ENCODE measurements at regions not wholly inside any gene's neighbourhood (a gene's known extent, or its start where the extent isn't known, plus 50 kb on each side); places are given as distances from the start of the nearest gene placed in this dataset.

DNA sequence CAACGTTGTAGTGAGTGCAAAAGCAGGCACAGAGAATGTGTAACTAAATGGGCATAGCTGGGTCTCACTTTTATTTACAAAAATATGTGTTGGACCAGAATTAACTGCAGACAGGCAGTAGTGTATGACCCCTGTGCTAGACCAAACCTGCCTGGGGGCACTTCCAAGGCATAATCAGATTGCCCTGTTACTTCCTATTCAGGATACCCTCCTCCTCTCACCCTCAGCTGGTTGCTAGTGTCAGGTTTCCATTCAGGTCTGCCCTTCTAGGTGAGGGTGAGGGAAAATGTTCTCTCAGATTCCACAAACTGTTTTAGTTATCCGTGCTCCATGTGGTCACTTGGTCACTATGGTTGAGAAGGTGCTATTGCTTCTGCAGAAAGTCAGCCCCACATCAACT is 387.3 kb downstream of the LMX1A start:
- DNase-seq (no peak), ATAC-seq (ENCODE audit: low FRiP score in 2 of 2) (no peak)
- Histone ChIP-seq H3K4me1 (no peaks in the 10 kb centered on the region), H3K4me3 (no peak overlapping the region), H3K36me3 (no peaks in the 10 kb centered on the region), H3K27ac (no peak overlapping the region), H3K27me3 (no peaks in the 10 kb centered on the region), H3K9me3 (no peaks in the 10 kb centered on the region)
- TF ChIP-seq POLR2AphosphoS5 (IDR thresholded peaks at IDR 0.05), result no peak
- no peak for TF ChIP-seq EP300 (IDR thresholded peaks at IDR 0.05)
- TF ChIP-seq POLR2A (IDR thresholded peaks at IDR 0.05), result no peak
- TF ChIP-seq, protein P1, sequence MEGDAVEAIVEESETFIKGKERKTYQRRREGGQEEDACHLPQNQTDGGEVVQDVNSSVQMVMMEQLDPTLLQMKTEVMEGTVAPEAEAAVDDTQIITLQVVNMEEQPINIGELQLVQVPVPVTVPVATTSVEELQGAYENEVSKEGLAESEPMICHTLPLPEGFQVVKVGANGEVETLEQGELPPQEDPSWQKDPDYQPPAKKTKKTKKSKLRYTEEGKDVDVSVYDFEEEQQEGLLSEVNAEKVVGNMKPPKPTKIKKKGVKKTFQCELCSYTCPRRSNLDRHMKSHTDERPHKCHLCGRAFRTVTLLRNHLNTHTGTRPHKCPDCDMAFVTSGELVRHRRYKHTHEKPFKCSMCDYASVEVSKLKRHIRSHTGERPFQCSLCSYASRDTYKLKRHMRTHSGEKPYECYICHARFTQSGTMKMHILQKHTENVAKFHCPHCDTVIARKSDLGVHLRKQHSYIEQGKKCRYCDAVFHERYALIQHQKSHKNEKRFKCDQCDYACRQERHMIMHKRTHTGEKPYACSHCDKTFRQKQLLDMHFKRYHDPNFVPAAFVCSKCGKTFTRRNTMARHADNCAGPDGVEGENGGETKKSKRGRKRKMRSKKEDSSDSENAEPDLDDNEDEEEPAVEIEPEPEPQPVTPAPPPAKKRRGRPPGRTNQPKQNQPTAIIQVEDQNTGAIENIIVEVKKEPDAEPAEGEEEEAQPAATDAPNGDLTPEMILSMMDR (IDR thresholded peaks at IDR 0.05), result no peak
- WGBS, 2 donors, result 64 to 69% methylated on average over 2 of the region's 2 CpGs

DNA sequence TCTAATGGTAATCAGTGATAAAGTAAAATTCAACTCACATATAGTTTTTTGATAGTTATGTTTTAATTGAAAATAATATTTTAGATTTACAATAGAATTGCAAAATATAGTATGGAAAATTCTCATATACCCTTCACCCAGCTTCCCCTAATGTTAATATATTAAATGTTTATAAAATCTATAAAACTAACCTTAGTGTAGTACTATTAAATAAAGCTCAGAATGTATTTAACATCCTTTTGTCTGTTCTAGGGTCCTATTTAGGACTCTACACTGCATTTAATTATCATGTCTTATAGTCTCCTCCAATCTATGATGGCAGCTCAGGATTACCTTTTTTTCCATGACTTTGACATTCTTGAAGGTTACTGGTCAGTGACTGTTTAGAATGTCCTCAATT is 389.2 kb downstream of the LMX1A start:
- no peak overlapping the region for H3K4me3 ChIP-seq
- no peaks in the 10 kb centered on the region for H3K4me1 ChIP-seq
- no peaks in the 10 kb centered on the region for H3K36me3 ChIP-seq
- no peaks in the 10 kb centered on the region for H3K9me3 ChIP-seq
- no peak for ATAC-seq (ENCODE audit: low FRiP score in 2 of 2)
- no peaks in the 10 kb centered on the region for H3K27me3 ChIP-seq
- DNase-seq, result no peak
- TF ChIP-seq POLR2A (IDR thresholded peaks at IDR 0.05) (no peak), EP300 (IDR thresholded peaks at IDR 0.05) (no peak), POLR2AphosphoS5 (IDR thresholded peaks at IDR 0.05) (no peak)
- TF ChIP-seq, protein P1 (IDR thresholded peaks at IDR 0.05), result no peak
- H3K27ac ChIP-seq, result no peak overlapping the region

DNA sequence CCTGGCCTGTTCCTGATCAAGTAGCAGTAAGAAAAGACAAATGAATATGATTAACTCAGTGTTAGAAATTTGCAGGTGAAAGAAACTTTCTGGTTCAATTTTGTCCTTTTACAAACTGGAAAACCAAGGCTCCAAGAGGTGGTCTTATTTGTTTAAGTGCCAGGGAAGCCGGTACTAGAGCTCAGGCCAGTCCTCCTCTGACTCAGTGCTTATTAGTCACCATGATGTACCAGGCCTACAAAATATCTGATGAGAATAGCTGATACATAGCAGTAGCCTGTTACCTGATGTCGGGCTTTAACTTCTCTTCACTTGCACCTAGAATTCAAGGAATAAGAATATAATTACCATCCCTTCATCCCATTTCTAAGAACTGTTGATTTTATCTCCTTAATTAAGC is 394.8 kb downstream of the LMX1A start:
- Histone ChIP-seq H3K9me3 (no peaks in the 10 kb centered on the region), H3K27me3 (no peaks in the 10 kb centered on the region), H3K4me1 (no peaks in the 10 kb centered on the region), H3K27ac (no peak overlapping the region), H3K36me3 (no peaks in the 10 kb centered on the region), H3K4me3 (no peak overlapping the region)
- DNase-seq (no peak), ATAC-seq (ENCODE audit: low FRiP score in 2 of 2) (no peak)
- WGBS, 2 donors, result 43 to 93% methylated on average over 2 of the region's 2 CpGs
- TF ChIP-seq POLR2A (IDR thresholded peaks at IDR 0.05), result no peak
- TF ChIP-seq POLR2AphosphoS5 (IDR thresholded peaks at IDR 0.05), result no peak
- TF ChIP-seq EP300 (IDR thresholded peaks at IDR 0.05), result no peak
- TF ChIP-seq, protein P1 (IDR thresholded peaks at IDR 0.05), result no peak

DNA sequence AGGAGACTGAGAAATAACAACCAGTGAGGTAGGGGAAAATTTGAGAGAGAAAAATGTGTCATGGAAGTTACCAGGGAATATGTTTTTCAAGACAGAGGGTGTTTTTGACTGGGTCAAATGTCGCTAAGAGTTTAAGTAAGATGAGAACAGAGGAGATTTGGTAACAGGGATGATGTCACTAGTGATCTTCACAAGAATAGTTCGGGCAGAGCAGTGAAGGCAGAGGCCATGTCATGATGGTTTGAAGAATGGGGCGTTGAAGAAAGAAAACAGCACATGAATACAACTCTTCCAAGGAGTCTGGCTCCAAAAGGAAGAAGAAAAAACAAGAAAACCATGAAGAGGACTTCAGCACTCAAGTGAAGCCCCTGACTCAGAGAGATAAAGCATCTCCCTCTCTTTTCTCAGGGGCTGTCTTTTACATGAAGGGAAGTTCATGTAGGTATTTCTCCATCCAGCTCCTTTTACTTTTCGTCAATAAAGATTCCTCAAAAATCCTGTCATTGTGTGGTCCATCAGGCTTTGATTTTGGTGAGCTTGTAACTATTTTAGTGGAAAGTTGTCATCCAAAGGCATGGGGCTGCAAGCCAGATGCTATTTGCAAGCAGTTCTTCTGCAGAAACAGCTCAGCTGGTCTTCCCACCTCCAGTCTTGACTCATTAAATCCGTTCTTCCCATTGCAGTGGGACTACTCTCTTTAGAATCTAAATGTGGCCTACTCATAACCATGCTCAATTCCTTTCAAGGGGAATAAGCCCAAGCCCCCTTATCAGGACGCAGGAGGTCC is 397.3 kb downstream of the LMX1A start:
- no peaks in the 10 kb centered on the region for H3K27me3 ChIP-seq
- H3K9me3 ChIP-seq, result no peaks in the 10 kb centered on the region
- H3K27ac ChIP-seq, result peak overlapping the region in 3 of 4 donors; percentile 35 to 59 (median 49)
- ATAC-seq (ENCODE audit: low FRiP score in 2 of 2) (no peak), DNase-seq (no peak)
- WGBS, 2 donors, result 72 to 82% methylated on average over 6 of the region's 6 CpGs
- no peak overlapping the region for H3K4me3 ChIP-seq
- no peaks in the 10 kb centered on the region for H3K36me3 ChIP-seq
- no peak for TF ChIP-seq POLR2AphosphoS5 (IDR thresholded peaks at IDR 0.05)
- peak in 1 of 4 donors; percentile 22 for TF ChIP-seq EP300 (IDR thresholded peaks at IDR 0.05)
- no peaks in the 10 kb centered on the region for H3K4me1 ChIP-seq

DNA sequence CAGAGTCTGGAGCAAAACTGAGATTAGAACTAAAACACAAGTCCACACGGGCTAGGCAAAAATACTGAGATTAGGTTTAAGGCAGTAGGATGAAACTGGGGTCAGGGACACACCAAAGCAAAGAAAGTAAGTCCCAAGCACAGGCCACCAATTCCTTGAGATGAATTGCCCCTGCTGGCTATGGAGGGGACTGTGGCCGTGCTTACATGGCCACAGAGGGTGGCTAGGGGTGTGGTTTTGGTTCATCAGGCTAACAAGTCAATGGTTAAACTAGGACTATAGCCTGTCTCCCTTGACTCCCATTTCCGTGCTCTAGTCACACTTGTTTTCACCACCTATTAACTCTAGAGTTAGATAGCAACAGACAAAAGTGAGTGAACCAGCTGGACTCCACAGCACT is 394.8 kb downstream of the PBX1 start:
- peak in 1 of 2 donors; percentile 37 for ATAC-seq (ENCODE audit: low FRiP score in 2 of 2)
- DNase-seq, result no peak
- Histone ChIP-seq H3K36me3 (no peaks in the 10 kb centered on the region), H3K4me3 (no peak overlapping the region), H3K9me3 (peaks cover 0 to 3% (median 2%) of the 10 kb centered on the region in 4 donors), H3K27me3 (no peaks in the 10 kb centered on the region), H3K4me1 (peaks cover 0 to 5% (median 1%) of the 10 kb centered on the region in 4 donors), H3K27ac (no peak overlapping the region)
- 71 to 78% methylated on average over 3 of the region's 3 CpGs for WGBS, 2 donors
- TF ChIP-seq, protein P1 (IDR thresholded peaks at IDR 0.05), result no peak
- TF ChIP-seq POLR2AphosphoS5 (IDR thresholded peaks at IDR 0.05) (no peak), POLR2A (IDR thresholded peaks at IDR 0.05) (no peak), EP300 (IDR thresholded peaks at IDR 0.05) (no peak)
